ENCODE measurements at regions not wholly inside any gene's neighbourhood (a gene's known extent, or its start where the extent isn't known, plus 50 kb on each side); places are given as distances from the start of the nearest gene placed in this dataset.

GRCh38 chr11:104435494-104435893 is 271.5 kb upstream of the PDGFD start:
- TF ChIP-seq, protein P1, sequence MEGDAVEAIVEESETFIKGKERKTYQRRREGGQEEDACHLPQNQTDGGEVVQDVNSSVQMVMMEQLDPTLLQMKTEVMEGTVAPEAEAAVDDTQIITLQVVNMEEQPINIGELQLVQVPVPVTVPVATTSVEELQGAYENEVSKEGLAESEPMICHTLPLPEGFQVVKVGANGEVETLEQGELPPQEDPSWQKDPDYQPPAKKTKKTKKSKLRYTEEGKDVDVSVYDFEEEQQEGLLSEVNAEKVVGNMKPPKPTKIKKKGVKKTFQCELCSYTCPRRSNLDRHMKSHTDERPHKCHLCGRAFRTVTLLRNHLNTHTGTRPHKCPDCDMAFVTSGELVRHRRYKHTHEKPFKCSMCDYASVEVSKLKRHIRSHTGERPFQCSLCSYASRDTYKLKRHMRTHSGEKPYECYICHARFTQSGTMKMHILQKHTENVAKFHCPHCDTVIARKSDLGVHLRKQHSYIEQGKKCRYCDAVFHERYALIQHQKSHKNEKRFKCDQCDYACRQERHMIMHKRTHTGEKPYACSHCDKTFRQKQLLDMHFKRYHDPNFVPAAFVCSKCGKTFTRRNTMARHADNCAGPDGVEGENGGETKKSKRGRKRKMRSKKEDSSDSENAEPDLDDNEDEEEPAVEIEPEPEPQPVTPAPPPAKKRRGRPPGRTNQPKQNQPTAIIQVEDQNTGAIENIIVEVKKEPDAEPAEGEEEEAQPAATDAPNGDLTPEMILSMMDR (IDR thresholded peaks at IDR 0.05; ENCODE audit: insufficient read depth, low read depth, low read length) = no peak
- TF ChIP-seq EZH2 (IDR thresholded peaks at IDR 0.05; ENCODE audit: insufficient read depth, low read length) = no peak
